Fibroblast of lung (primary cell): ENCODE measurements at regions not wholly inside any gene's neighbourhood (a gene's known extent, or its start where the extent isn't known, plus 50 kb on each side); places are given as distances from the start of the nearest gene placed in this dataset.

Source experiments
- DNase-seq, 2 donors: peaks; one replicate each; pipeline versions ENCODE4 v3.0.0 to v3.0.0-alpha.2; 2010; ENCODE audit warnings: low read depth in 2 of 2
- H2AFZ ChIP-seq: 2 replicates; pipeline ENCODE4 v1.5.1; 2012; ENCODE audit warnings: low read length, control low read depth, inconsistent platforms
- H3K27ac ChIP-seq: 2 replicates; pipeline ENCODE4 v1.5.1; 2011; ENCODE audit warnings: low read length, control low read depth; ENCODE audit not compliant: insufficient read depth
- H3K27me3 ChIP-seq: 2 replicates; pipeline ENCODE4 v1.5.1; 2011; ENCODE audit warnings: mild to moderate bottlenecking, low read length; ENCODE audit not compliant: control insufficient read depth, insufficient read depth
- H3K36me3 ChIP-seq: 2 replicates; pipeline ENCODE4 v1.5.1; 2011; ENCODE audit warnings: low read length; ENCODE audit not compliant: control insufficient read depth, insufficient read depth
- H3K4me1 ChIP-seq: 2 replicates; pipeline ENCODE4 v1.5.1; 2011; ENCODE audit warnings: low read length; ENCODE audit not compliant: control insufficient read depth, insufficient read depth; ENCODE audit errors: extremely low read depth
- H3K4me2 ChIP-seq: 2 replicates; pipeline ENCODE4 v1.5.1; 2011; ENCODE audit warnings: low read length, control low read depth; ENCODE audit not compliant: insufficient read depth; ENCODE audit errors: extremely low read depth
- H3K4me3 ChIP-seq, 4 experiments: fragments of 200-600 bp in 1 of 4; sonication (generic) in 1 of 4; replicated peaks in 1 of 4; 2 replicates each; pipeline ENCODE4 v1.5.1; 2011 to 2016; ENCODE audit warnings: low read length in 4 of 4, low read depth in 3 of 4, mild to moderate bottlenecking in 3 of 4, control low read depth in 2 of 4, inconsistent platforms in 1 of 4, mixed read lengths in 1 of 4; ENCODE audit not compliant: insufficient read depth in 1 of 4; ENCODE audit errors: control extremely low read depth in 1 of 4
- H3K79me2 ChIP-seq: 2 replicates; pipeline ENCODE4 v1.5.1; 2012; ENCODE audit warnings: mild to moderate bottlenecking, low read length, inconsistent platforms; ENCODE audit not compliant: control insufficient read depth, insufficient read depth
- H3K9ac ChIP-seq: 2 replicates; pipeline ENCODE4 v1.5.1; 2011; ENCODE audit warnings: mild to moderate bottlenecking, low read length, control low read depth; ENCODE audit not compliant: insufficient read depth
- H3K9me3 ChIP-seq: 2 replicates; pipeline ENCODE4 v1.5.1; 2012; ENCODE audit warnings: low read depth, low read length; ENCODE audit not compliant: control insufficient read depth, insufficient read depth
- H4K20me1 ChIP-seq: 2 replicates; pipeline ENCODE4 v1.5.1; 2011; ENCODE audit warnings: low read length; ENCODE audit not compliant: control insufficient read depth, insufficient read depth; ENCODE audit errors: extremely low read depth
- EZH2 ChIP-seq: IDR thresholded peaks from 2 replicates; pipeline ENCODE4 v1.5.1; 2012; ENCODE audit warnings: low read length, control low read depth, mild to moderate bottlenecking; ENCODE audit errors: missing control alignments
- TF ChIP-seq, protein P1 (sequence below), 2 donors: IDR thresholded peaks in 1 of 2; conservative IDR thresholded peaks in 1 of 2; 1 replicate in 1 of 2; 2 replicates in 1 of 2; pipeline ENCODE4 v1.5.1; 2011 to 2012; ENCODE audit warnings: low read length in 2 of 2, control low read depth in 1 of 2, inconsistent platforms in 1 of 2, low read depth in 1 of 2, mild to moderate bottlenecking in 1 of 2

DNA sequence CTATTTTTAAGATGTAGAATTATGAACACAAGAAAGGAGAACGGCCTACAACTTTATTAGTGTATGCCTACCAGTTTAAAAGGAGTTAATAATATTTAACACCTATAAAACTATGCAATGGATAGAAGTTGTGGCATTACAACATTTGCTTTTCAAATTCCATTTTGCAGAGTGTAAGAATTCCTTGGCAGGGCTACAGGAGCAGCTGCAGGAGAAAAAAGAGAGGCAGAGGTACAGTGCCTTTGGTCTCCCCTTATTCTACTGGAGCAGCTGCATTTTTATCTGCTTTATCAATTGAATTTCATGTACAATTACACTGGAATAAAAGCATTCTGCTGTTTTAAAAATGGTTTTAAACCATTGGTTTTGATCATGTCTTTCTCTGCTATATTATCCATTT lies 145.7 kb upstream of the KCNH8 start:
- Histone ChIP-seq H3K9ac (no peak overlapping the region), H3K79me2 (no peaks in the 10 kb centered on the region), H3K4me2 (no peak overlapping the region), H2AFZ (no peak overlapping the region), H3K4me1 (no peaks in the 10 kb centered on the region), H3K4me3 (no peak overlapping the region), H3K27me3 (no peaks in the 10 kb centered on the region), H3K27ac (no peak overlapping the region), H3K36me3 (no peaks in the 10 kb centered on the region), H4K20me1 (no peaks in the 10 kb centered on the region), H3K9me3 (no peaks in the 10 kb centered on the region)
- no peak for DNase-seq
- TF ChIP-seq, protein P1, sequence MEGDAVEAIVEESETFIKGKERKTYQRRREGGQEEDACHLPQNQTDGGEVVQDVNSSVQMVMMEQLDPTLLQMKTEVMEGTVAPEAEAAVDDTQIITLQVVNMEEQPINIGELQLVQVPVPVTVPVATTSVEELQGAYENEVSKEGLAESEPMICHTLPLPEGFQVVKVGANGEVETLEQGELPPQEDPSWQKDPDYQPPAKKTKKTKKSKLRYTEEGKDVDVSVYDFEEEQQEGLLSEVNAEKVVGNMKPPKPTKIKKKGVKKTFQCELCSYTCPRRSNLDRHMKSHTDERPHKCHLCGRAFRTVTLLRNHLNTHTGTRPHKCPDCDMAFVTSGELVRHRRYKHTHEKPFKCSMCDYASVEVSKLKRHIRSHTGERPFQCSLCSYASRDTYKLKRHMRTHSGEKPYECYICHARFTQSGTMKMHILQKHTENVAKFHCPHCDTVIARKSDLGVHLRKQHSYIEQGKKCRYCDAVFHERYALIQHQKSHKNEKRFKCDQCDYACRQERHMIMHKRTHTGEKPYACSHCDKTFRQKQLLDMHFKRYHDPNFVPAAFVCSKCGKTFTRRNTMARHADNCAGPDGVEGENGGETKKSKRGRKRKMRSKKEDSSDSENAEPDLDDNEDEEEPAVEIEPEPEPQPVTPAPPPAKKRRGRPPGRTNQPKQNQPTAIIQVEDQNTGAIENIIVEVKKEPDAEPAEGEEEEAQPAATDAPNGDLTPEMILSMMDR (conservative IDR thresholded peaks at IDR 0.05 in 1 of 2, IDR thresholded peaks at IDR 0.05 in 1 of 2; ENCODE audit: low read depth in 1 of 2, low read length in 2 of 2) = no peak
- no peak for TF ChIP-seq EZH2

DNA sequence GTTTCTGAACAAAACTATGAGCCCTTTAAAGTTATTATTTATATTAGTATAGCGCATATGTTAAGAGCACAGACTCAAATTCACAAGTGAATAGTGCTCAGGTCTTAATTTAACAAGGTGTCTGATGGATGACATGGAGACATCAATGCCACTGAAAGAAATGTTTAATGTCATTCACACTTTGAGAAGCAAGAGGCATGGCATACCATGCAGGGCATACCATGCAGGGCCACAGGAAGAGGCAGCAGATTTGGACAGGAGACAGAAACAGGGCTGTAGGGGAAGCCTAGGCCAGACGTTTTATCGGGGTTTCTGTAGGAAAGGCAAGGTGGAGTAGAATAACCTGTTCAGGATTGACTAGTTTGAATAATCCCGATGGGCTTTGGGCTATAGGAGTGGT lies 150.2 kb upstream of the KCNH8 start:
- no peaks in the 10 kb centered on the region for H3K27me3 ChIP-seq
- no peak overlapping the region for H3K4me2 ChIP-seq
- H3K4me3 ChIP-seq = no peak overlapping the region
- TF ChIP-seq, protein P1 (conservative IDR thresholded peaks at IDR 0.05 in 1 of 2, IDR thresholded peaks at IDR 0.05 in 1 of 2; ENCODE audit: low read depth in 1 of 2, low read length in 2 of 2) = no peak
- TF ChIP-seq EZH2 = no peak
- no peak overlapping the region for H3K9ac ChIP-seq
- no peaks in the 10 kb centered on the region for H4K20me1 ChIP-seq
- no peak for DNase-seq
- no peak overlapping the region for H3K27ac ChIP-seq
- H3K4me1 ChIP-seq = no peaks in the 10 kb centered on the region
- H3K36me3 ChIP-seq = no peaks in the 10 kb centered on the region
- no peak overlapping the region for H2AFZ ChIP-seq
- H3K79me2 ChIP-seq = no peaks in the 10 kb centered on the region
- H3K9me3 ChIP-seq = no peaks in the 10 kb centered on the region

DNA sequence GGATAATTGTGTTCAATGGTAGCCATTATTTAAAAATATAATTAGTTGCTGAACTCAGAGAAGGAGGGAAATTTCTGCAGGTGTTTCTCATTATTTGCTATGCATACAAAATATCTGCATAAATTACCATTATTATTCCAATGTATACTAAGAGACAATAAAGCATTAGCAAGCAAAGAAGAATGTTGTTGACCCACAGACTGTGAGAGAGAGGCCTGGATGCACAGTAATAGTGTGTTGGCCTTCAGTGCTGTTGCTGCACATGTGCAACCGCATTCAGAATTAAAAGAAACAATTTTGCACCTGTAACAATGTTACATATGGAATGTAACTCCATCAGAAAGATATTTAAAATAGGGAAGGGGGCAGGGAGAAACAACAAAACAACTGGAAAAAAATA lies 155.6 kb upstream of the KCNH8 start:
- Histone ChIP-seq H3K9ac (no peak overlapping the region), H3K4me1 (no peaks in the 10 kb centered on the region), H3K27me3 (no peaks in the 10 kb centered on the region), H2AFZ (no peak overlapping the region), H3K79me2 (no peaks in the 10 kb centered on the region), H3K27ac (no peak overlapping the region), H3K4me3 (no peak overlapping the region), H3K9me3 (no peaks in the 10 kb centered on the region), H4K20me1 (no peaks in the 10 kb centered on the region), H3K4me2 (no peak overlapping the region), H3K36me3 (no peaks in the 10 kb centered on the region)
- TF ChIP-seq, protein P1 (conservative IDR thresholded peaks at IDR 0.05 in 1 of 2, IDR thresholded peaks at IDR 0.05 in 1 of 2; ENCODE audit: low read depth in 1 of 2, low read length in 2 of 2) = no peak
- no peak for TF ChIP-seq EZH2
- DNase-seq = no peak
